Upper lobe of left lung (tissue), 4 donors: ENCODE measurements at regions not wholly inside any gene's neighbourhood (a gene's known extent, or its start where the extent isn't known, plus 50 kb on each side); places are given as distances from the start of the nearest gene placed in this dataset.

Experiments used
- CTCF ChIP-seq, 6 experiments: fragments of 450-650 bp in 4 of 6; fragments of 200-600 bp in 2 of 6; sonication (generic) in 2 of 6; IDR thresholded peaks; one replicate each; pipeline ENCODE4 v1.5.1; 2016 to 2019; ENCODE audit warnings: antibody characterized with exemption in 6 of 6
- POLR2AphosphoS5 ChIP-seq, 2 donors: sonication (generic); formaldehyde crosslinking; IDR thresholded peaks; one replicate each; pipeline ENCODE4 v1.5.1; 2017; ENCODE audit warnings: antibody characterized with exemption in 2 of 2

GRCh38 chr11:127995921-127996320 is 591.4 kb downstream of the ETS1 start:
- TF ChIP-seq CTCF (IDR thresholded peaks at IDR 0.05) = no peak
- no peak for TF ChIP-seq POLR2AphosphoS5 (IDR thresholded peaks at IDR 0.05)
